ENCODE measurements at regions not wholly inside any gene's neighbourhood (a gene's known extent, or its start where the extent isn't known, plus 50 kb on each side); places are given as distances from the start of the nearest gene placed in this dataset.

GRCh38 chr18:5729983-5730699 is 165.2 kb downstream of the TMEM200C start:
- CTCF ChIA-PET = no interaction called here
- no peak overlapping the region for H3K27ac ChIP-seq
- POLR2A ChIA-PET (ENCODE audit: low non-redundant PET) = no interaction called here

GRCh38 chr18:5728531-5728930 is 166.8 kb downstream of the TMEM200C start:
- ChIA-PET CTCF (no interaction called here), POLR2A (ENCODE audit: low non-redundant PET) (no interaction called here)
- no peak for DNase-seq (ENCODE audit: low spot score)
- no peak overlapping the region for H3K27ac ChIP-seq
- TF ChIP-seq CTCF (conservative IDR thresholded peaks at IDR 0.05; ENCODE audit: low read depth) = no peak

More at GRCh38 chr18:5729983-5730699, 165.2 kb downstream of the TMEM200C start:
- TF ChIP-seq CTCF (conservative IDR thresholded peaks at IDR 0.05; ENCODE audit: low read depth) = no peak
- no peak for DNase-seq (ENCODE audit: low spot score)

GRCh38 chr18:5726011-5726410 is 169.3 kb downstream of the TMEM200C start:
- no peak overlapping the region for H3K27ac ChIP-seq
- no peak for TF ChIP-seq CTCF (conservative IDR thresholded peaks at IDR 0.05; ENCODE audit: low read depth)
- POLR2A ChIA-PET (ENCODE audit: low non-redundant PET) = no interaction called here
- CTCF ChIA-PET = interaction anchor here (0.5 to 0.6 kb wide), 2 partner anchors 8 to 342 kb away, joined by 3 read pairs; no protein-coding TSS in a partner anchor
- no peak for DNase-seq (ENCODE audit: low spot score)

GRCh38 chr18:5721924-5722323 is 173.4 kb downstream of the TMEM200C start:
- DNase-seq (ENCODE audit: low spot score) = no peak
- ChIA-PET POLR2A (ENCODE audit: low non-redundant PET) (no interaction called here), CTCF (no interaction called here)
- H3K27ac ChIP-seq = no peak overlapping the region
- TF ChIP-seq CTCF (conservative IDR thresholded peaks at IDR 0.05; ENCODE audit: low read depth) = no peak

GRCh38 chr18:5720132-5720531 is 175.2 kb downstream of the TMEM200C start:
- POLR2A ChIA-PET (ENCODE audit: low non-redundant PET) = no interaction called here
- CTCF ChIA-PET = no interaction called here
- DNase-seq (ENCODE audit: low spot score) = no peak
- H3K27ac ChIP-seq = no peak overlapping the region
- no peak for TF ChIP-seq CTCF (conservative IDR thresholded peaks at IDR 0.05; ENCODE audit: low read depth)

GRCh38 chr18:5717256-5717655 is 173.5 kb upstream of the EPB41L3 start:
- no peak overlapping the region for H3K27ac ChIP-seq
- no peak for TF ChIP-seq CTCF (conservative IDR thresholded peaks at IDR 0.05; ENCODE audit: low read depth)
- ChIA-PET CTCF (no interaction called here), POLR2A (ENCODE audit: low non-redundant PET) (no interaction called here)
- DNase-seq (ENCODE audit: low spot score) = no peak
